GM21447 (cell line): ENCODE measurements at regions not wholly inside any gene's neighbourhood (a gene's known extent, or its start where the extent isn't known, plus 50 kb on each side); places are given as distances from the start of the nearest gene placed in this dataset.
"Not testable (repeated sequence)": the region's sequence is repeated elsewhere in the genome, so short reads cannot be mapped to it uniquely, and the experiment has no call there.

Experiments used
- ATAC-seq: cut with Tn5 transposase; IDR thresholded peaks from one replicate; pipeline ENCODE4 v1.9.1; 2021; ENCODE audit not compliant: unreplicated experiment

- ATAC-seq = no peak
Observed at GRCh38 chr16:75919664-75920063, 193.4 kb upstream of the CPHXL start.

- ATAC-seq = no peak
Observed at GRCh38 chr16:75921281-75921680, 195.0 kb upstream of the CPHXL start.

GRCh38 chr16:75922250-75922649 lies 196.0 kb upstream of the CPHXL start:
- no peak for ATAC-seq

- no peak for ATAC-seq
Observed at GRCh38 chr16:75924397-75924796, 198.1 kb upstream of the CPHXL start.

- no peak for ATAC-seq
Observed at GRCh38 chr16:75927810-75928209, 201.5 kb upstream of the CPHXL start.

GRCh38 chr16:75928295-75928694 lies 202.0 kb upstream of the CPHXL start:
- no peak for ATAC-seq

GRCh38 chr16:75929046-75929445 lies 202.8 kb upstream of the CPHXL start:
- ATAC-seq = no peak

GRCh38 chr16:75931043-75931442 lies 204.8 kb upstream of the CPHXL start:
- ATAC-seq = no peak

GRCh38 chr16:75931970-75932369 lies 205.7 kb upstream of the CPHXL start:
- no peak for ATAC-seq

- no peak for ATAC-seq
Observed at GRCh38 chr16:75938818-75939217, 212.5 kb upstream of the CPHXL start.

- ATAC-seq = no peak
Observed at GRCh38 chr16:75942351-75942750, 216.1 kb upstream of the CPHXL start.

GRCh38 chr16:75942936-75943335 lies 216.6 kb upstream of the CPHXL start:
- no peak for ATAC-seq

- no peak for ATAC-seq
Observed at GRCh38 chr16:75943705-75944514, 217.6 kb upstream of the CPHXL start.

- ATAC-seq = no peak
Observed at GRCh38 chr16:75945916-75946457, 219.7 kb upstream of the CPHXL start.

GRCh38 chr16:75947626-75948239 lies 221.4 kb upstream of the CPHXL start:
- no peak for ATAC-seq

GRCh38 chr16:75948441-75948840 lies 222.2 kb upstream of the CPHXL start:
- no peak for ATAC-seq

GRCh38 chr16:75948886-75949285 lies 222.6 kb upstream of the CPHXL start:
- no peak for ATAC-seq

- ATAC-seq = no peak
Observed at GRCh38 chr16:75952124-75952523, 225.8 kb upstream of the CPHXL start.

- no peak for ATAC-seq
Observed at GRCh38 chr16:75957870-75958269, 231.6 kb upstream of the CPHXL start.

- no peak for ATAC-seq
Observed at GRCh38 chr16:75965504-75966374, 239.4 kb upstream of the CPHXL start.

GRCh38 chr16:75969120-75969519 lies 242.8 kb upstream of the CPHXL start:
- ATAC-seq = not testable (repeated sequence)
